GM19035 (cell line): ENCODE measurements at regions not wholly inside any gene's neighbourhood (a gene's known extent, or its start where the extent isn't known, plus 50 kb on each side); places are given as distances from the start of the nearest gene placed in this dataset.
"Not testable (repeated sequence)": the region's sequence is repeated elsewhere in the genome, so short reads cannot be mapped to it uniquely, and the experiment has no call there.

Experiments
- ATAC-seq: cut with Tn5 transposase; IDR thresholded peaks from one replicate; pipeline ENCODE4 v1.9.1; 2021; ENCODE audit not compliant: unreplicated experiment

DNA sequence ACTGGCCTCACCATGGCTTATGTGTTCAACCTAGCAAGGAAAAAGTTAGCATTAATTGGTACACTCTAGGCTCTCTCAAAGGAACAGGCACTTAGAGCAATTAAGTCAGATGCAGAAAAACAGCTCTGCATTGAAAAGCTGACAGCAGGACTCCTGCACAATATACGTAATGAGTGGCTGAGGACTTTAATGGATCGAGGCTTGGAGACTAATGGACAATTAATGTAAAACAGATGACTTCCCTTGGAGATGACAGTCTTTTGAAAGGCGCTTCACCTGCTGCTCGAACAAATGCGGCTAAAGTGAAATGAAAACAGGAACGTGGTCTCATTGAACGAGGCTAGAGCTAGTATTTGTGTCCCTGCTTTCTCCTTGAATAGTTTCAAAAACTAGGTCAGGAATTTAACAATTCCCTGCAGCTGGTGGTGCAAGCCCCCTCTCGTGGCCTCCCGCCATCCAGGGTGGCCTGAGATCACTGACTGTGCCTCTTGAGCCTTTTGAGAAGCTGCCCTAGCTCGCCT, 137.1 kb downstream of the ELOVL4 start:
- no peak for ATAC-seq

DNA sequence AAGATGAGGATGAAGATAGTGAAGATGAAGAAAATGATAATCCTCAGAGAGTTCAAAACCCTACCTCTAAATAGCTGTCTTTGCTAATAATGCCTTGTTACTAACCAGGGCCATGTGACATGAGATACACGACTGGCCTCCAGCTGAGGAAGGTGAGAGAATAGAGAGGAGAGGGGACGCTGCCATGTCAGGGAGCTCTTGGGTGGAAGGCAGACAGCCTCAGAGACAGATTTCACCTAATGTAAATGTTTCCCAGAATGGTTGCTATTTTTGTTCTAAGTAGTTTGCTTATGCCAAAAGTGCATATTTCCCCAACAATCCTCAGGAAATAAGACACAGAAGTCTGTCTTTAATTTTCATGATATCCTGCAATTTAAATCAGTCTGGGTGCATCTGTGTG, 138.4 kb downstream of the ELOVL4 start:
- no peak for ATAC-seq

DNA sequence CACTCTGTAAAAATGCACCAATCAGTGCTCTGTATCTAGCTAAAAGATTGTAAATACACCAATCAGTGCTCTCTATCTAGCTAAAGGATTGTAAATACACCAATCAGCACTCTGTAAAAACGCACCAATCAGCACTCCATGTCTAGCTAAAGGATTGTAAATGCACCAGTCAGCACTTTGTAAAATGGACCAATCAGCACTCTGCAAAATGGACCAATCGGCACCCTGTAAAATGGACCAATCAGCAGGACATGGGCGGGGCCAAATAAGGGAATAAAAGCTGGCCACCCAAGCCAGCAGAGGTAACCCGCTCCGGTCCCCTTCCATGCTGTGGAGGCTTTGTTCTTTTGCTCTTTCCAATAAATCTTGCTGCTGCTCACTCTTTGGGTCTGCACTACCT, 140.7 kb downstream of the ELOVL4 start:
- ATAC-seq: not testable (repeated sequence)

GRCh38 chr6:79804732-79805131, 142.6 kb downstream of the ELOVL4 start:
- ATAC-seq: no peak

DNA sequence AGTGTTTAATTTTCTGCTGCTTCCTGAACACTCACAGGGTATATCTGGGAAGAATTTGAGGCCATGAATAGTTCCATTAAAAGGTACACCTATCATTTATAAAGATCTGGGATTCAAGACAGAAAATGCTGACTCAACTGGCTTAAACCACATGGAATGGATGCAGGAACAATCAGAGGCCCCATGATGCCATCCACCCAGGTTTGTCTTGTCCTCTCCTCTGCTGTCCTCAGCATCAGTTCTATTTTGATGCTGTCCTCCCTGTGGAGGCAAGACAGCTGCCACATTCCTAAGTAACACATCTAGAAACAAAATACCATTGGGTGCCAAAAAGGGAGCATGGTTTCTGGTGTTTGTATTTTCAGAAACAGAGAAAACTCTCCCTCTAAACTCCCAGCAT, 143.4 kb downstream of the ELOVL4 start:
- ATAC-seq: no peak

- no peak for ATAC-seq
These were observed 144.6 kb downstream of the ELOVL4 start for GRCh38 chr6:79802657-79803300.

DNA sequence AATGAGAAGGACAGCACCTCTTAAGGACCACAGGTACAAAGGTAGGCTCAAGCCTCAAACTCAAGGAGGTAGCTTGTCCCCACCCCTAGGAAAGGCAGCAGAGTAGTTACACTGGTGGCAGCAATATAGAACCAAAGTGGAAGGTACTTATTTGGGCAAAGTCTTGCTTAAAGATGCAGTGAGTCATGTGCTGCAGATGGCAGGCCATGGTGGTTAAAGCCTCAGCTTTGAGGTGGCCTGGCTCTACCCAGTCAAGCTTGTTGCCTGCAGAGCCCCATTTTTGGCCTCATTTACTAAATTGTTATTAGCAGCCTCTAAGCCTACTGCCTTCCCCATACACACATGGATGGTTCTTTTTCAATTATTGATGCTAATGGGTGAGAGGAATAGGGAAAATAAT, 146.0 kb downstream of the ELOVL4 start:
- ATAC-seq: no peak

- ATAC-seq: no peak
These were observed 148.5 kb downstream of the ELOVL4 start for GRCh38 chr6:79798841-79799240.

DNA sequence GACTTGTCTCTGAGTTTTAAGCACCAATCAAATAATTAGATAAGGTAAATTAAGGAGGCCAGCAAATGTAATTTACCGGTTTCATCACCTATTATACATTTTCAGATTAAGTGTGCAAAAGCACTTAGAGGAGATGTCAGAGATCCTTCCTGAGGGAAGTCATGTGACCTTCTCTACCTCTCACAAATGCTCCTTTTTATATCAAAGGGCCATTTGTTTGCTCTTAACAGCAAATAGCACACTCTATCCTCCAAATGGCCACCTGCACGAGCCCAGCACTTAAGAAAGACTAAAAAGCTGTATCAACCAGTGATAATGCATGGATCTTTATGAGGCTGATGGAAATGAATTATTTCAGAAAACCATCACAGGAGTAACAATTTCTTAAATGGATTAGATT, 149.4 kb downstream of the ELOVL4 start:
- ATAC-seq: no peak

DNA sequence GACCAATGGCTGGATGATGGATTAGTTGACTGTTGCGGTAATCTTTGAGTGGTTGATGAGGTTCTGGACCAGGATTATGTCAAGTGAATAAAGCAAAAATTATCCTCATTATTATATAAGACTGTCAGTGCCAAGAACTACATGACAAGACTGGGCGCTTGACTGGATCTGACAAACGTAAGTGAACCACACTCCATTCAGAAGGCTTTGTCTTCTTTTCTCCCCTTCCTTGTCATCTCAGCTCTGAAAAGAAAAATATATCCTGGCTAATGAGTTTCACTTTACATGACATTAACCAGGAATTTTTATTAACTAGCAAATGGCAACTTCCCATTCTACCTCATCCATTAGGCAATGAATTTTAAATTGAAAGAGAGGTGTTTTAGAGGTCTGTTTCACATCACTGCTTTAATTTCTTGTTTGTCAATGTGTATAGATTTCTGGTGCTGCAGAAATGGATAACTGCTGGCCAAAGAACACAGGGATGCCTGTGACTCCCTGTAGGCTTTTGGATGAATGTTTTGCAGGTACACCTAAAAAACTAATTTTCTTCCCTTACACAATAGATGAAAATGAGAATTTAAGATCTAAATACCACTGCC, 150.1 kb downstream of the ELOVL4 start:
- no peak for ATAC-seq

GRCh38 chr6:79796197-79796596, 151.2 kb downstream of the ELOVL4 start:
- ATAC-seq: no peak

DNA sequence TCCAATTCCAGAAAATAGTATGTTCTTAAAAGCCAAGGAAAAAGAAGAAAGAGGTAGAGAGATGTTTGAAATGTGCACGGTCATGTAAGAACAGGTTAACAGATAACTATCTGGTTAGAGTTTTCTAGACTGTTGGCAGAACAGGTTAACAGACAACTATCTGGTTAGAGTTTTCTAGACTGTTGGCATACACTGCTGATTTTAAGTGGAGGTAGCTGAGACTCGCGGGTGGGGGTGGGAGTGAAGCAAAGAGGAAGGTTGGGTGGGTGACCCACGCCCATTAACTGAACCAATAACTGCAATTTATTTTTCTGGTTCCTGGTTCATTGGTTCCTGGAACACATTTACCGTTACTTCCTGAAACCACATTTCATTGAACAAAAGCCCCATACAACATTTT, 157.5 kb downstream of the ELOVL4 start:
- no peak for ATAC-seq

GRCh38 chr6:79788756-79789155, 157.6 kb downstream of the SH3BGRL2 start:
- no peak for ATAC-seq

DNA sequence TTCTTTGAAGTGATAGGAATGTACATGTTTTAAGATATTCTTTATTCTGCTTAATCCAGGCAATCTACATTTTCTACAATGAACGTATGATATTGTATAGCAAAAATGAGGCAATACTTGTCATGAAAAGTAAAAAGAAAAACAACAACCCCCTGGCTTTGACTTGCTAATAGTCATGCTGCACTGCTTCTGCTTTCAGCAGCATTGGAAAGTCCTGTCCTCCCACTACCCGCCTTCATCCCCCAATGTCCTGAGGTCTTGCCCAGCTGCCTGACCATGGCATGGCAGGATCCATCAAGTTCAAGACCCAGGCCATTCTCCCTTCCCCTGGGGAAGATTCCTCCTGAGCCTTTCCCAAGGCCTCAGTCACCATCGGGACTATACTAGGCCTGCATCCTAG, 156.5 kb downstream of the SH3BGRL2 start:
- ATAC-seq: no peak

- no peak for ATAC-seq
These were observed 153.2 kb downstream of the SH3BGRL2 start for GRCh38 chr6:79784395-79784753.

- ATAC-seq: no peak
These were observed 152.7 kb downstream of the SH3BGRL2 start for GRCh38 chr6:79783670-79784394.

DNA sequence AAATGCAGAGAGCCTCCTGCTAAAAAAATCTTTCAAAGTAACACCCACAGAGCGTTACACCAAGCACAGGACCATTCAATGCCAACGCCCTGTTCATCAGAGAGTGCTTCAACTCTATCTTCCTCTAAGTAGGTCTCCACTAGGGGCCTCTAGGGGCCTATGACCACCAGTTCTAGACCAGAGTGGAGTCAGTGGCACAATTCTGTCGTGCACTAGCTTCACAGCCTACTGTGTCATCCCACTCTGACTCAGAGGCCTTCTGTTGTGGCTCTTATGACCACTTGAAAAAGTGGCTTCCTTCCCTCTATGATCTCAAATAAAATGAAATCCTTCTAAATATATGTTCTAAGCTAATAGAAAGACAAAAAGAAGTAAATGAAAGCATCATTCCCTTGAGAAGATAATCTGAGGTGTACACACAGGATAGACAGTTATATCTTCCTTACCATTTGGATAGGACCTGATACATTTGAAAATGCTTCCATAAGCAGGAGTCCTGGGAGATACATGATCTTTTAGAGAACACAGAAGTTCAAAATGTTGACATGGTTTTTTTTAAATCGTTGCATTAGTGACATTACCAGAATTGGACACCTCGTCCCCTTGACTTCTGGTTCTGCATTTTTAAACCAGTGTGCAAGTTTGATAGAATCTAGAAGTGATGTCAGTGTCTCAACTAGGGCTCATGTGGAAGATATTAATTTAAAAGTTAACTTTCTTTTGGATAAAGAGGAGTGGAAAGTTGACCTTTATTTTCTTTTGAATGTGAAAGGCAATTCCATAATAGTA, 151.9 kb downstream of the SH3BGRL2 start:
- no peak for ATAC-seq

DNA sequence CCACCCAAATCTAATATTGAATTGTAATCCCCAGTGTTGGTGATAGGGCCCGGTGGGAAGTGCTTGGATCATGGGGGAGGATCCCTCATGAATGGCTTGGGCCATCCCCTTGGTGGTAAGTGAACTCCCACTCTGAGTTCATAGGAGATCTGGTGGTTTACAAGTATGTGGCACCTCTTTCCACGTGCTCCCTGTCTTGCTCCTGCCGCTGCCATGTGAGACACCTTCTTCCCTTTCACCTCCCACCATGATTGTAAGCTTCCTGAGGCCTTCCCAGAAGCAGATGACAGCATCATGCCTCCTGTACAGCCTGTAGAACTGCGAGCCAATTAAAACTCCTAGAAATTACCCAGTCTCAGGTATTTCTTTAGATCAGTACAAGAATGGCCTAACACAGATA, 150.8 kb downstream of the SH3BGRL2 start:
- no peak for ATAC-seq

DNA sequence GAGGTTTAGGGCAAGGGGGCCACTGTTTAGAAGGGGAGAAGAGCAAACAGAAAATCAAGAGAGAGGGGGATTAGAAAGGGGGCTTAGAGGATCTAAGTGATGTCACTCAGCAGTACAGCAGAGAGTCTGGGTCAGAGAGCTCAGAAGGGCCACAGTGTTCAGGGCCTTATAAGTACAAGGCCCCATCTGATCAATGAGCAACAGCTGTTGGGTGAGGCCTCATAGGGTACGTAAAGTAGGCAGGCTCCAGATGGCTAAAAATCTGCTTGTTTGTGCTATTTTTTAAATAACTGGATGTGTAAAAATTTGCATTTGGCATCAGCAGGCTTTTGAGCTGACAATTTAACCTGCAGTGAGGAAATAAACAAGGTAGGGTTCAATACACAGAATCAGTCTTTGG, 149.8 kb downstream of the SH3BGRL2 start:
- ATAC-seq: no peak

- no peak for ATAC-seq
These were observed 147.7 kb downstream of the SH3BGRL2 start for GRCh38 chr6:79778816-79779215.
